ENCODE measurements at regions not wholly inside any gene's neighbourhood (a gene's known extent, or its start where the extent isn't known, plus 50 kb on each side); places are given as distances from the start of the nearest gene placed in this dataset.
"Not testable (repeated sequence)": the region's sequence is repeated elsewhere in the genome, so short reads cannot be mapped to it uniquely, and the experiment has no call there.

GRCh38 chr5:110268985-110269384 is 457.5 kb downstream of the TMEM232 start:
- H3K4me1 ChIP-seq (ENCODE audit: control insufficient read depth, insufficient read depth, low read length) = no peaks in the 10 kb centered on the region
- H3K27ac ChIP-seq (ENCODE audit: low read length) = no peak overlapping the region
- TF ChIP-seq, protein P1, sequence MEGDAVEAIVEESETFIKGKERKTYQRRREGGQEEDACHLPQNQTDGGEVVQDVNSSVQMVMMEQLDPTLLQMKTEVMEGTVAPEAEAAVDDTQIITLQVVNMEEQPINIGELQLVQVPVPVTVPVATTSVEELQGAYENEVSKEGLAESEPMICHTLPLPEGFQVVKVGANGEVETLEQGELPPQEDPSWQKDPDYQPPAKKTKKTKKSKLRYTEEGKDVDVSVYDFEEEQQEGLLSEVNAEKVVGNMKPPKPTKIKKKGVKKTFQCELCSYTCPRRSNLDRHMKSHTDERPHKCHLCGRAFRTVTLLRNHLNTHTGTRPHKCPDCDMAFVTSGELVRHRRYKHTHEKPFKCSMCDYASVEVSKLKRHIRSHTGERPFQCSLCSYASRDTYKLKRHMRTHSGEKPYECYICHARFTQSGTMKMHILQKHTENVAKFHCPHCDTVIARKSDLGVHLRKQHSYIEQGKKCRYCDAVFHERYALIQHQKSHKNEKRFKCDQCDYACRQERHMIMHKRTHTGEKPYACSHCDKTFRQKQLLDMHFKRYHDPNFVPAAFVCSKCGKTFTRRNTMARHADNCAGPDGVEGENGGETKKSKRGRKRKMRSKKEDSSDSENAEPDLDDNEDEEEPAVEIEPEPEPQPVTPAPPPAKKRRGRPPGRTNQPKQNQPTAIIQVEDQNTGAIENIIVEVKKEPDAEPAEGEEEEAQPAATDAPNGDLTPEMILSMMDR (IDR thresholded peaks at IDR 0.05) = no peak
- H3K36me3 Mint-ChIP-seq = no peaks in the 10 kb centered on the region
- H3K27me3 ChIP-seq (ENCODE audit: control insufficient read depth, insufficient read depth, low read length) = no peaks in the 10 kb centered on the region
- no peaks in the 10 kb centered on the region for H3K9me3 ChIP-seq (ENCODE audit: control insufficient read depth, insufficient read depth, low read length)
- H3K4me3 ChIP-seq (ENCODE audit: low read length) = no peak overlapping the region
- H3K9me3 Mint-ChIP-seq = peaks cover 3% of the 10 kb centered on the region in 2 donors
- H3K36me3 ChIP-seq (ENCODE audit: control insufficient read depth, insufficient read depth, low read length) = no peaks in the 10 kb centered on the region
- intact Hi-C loops (cut with micrococcal nuclease) = no loop called here
- H3K4me1 Mint-ChIP-seq = no peaks in the 10 kb centered on the region
- 36% methylated on average over 1 of the region's 1 CpG for WGBS (ENCODE audit: insufficient coverage)
- no peaks in the 10 kb centered on the region for H3K27me3 Mint-ChIP-seq (ENCODE audit: low read depth in 2 of 2)
- H3K27ac Mint-ChIP-seq = no peak overlapping the region
- H3K4me3 Mint-ChIP-seq = no peak overlapping the region
- DNase-seq (no peak), ATAC-seq (no peak)

DNA sequence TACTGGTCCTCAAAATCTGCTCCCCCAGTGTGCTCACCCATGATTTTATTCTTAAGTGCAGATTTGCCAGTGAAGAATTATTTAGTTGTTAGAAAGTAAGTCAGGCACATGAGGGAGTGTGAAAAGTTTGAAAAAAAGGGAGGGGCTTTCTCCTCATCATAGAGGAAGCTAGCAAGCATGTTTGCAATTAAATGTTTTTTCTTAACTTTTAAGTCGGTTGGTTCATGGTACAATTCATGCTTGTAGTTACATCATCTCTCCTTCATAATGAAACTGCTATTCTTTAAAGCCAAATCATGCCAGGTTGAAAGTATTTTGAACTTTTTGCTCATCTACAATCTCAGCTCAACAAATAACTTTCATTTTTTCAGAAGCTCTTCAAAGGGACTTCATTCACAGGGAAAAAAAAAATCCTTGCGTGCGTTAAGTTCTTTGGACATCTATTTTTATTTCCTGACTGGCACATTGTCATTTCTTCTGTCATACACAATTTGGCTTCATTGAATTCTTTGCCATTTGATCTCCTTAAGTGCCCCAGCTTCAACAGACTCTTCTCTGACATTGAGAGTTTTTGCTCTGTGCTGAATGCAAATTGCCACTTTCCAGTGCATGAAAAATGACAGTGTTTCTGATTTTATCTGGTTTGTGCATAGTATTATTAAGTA is 456.9 kb downstream of the TMEM232 start:
- no peak overlapping the region for H3K27ac Mint-ChIP-seq
- intact Hi-C loops (cut with micrococcal nuclease) = no loop called here
- DNase-seq (no peak), ATAC-seq (no peak)
- H3K4me1 Mint-ChIP-seq = no peaks in the 10 kb centered on the region
- H3K36me3 ChIP-seq (ENCODE audit: control insufficient read depth, insufficient read depth, low read length) = no peaks in the 10 kb centered on the region
- no peaks in the 10 kb centered on the region for H3K36me3 Mint-ChIP-seq
- H3K9me3 Mint-ChIP-seq = peaks cover 3 to 6% of the 10 kb centered on the region in 2 donors
- 93% methylated on average over 3 of the region's 3 CpGs for WGBS (ENCODE audit: insufficient coverage)
- no peak overlapping the region for H3K4me3 Mint-ChIP-seq
- no peaks in the 10 kb centered on the region for H3K9me3 ChIP-seq (ENCODE audit: control insufficient read depth, insufficient read depth, low read length)
- no peak overlapping the region for H3K4me3 ChIP-seq (ENCODE audit: low read length)
- H3K4me1 ChIP-seq (ENCODE audit: control insufficient read depth, insufficient read depth, low read length) = no peaks in the 10 kb centered on the region
- TF ChIP-seq, protein P1 (IDR thresholded peaks at IDR 0.05) = no peak
- no peak overlapping the region for H3K27ac ChIP-seq (ENCODE audit: low read length)
- H3K27me3 ChIP-seq (ENCODE audit: control insufficient read depth, insufficient read depth, low read length) = no peaks in the 10 kb centered on the region
- H3K27me3 Mint-ChIP-seq (ENCODE audit: low read depth in 2 of 2) = no peaks in the 10 kb centered on the region

DNA sequence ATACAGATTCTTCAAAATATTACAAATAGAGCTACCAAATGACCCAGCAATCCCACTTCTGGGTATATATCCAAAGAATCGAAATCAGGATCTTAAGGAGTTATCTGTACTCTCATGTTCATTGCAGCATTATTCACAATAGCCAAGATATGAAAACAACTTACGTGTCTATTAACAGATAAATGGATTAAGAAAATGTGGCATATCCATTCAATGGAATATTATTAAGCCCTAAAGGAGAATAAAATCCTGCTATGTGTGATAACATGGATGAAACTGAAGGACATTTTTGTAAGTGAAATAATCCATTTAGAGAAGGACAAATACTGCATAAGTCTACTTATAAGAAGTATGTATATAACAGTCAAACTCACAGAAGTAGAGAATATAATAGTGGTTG is 450.6 kb downstream of the TMEM232 start:
- Histone ChIP-seq H3K9me3 (ENCODE audit: control insufficient read depth, insufficient read depth, low read length) (no peaks in the 10 kb centered on the region), H3K4me1 (ENCODE audit: control insufficient read depth, insufficient read depth, low read length) (no peaks in the 10 kb centered on the region), H3K36me3 (ENCODE audit: control insufficient read depth, insufficient read depth, low read length) (no peaks in the 10 kb centered on the region), H3K4me3 (ENCODE audit: low read length) (no peak overlapping the region), H3K27me3 (ENCODE audit: control insufficient read depth, insufficient read depth, low read length) (no peaks in the 10 kb centered on the region), H3K27ac (ENCODE audit: low read length) (no peak overlapping the region)
- WGBS (ENCODE audit: insufficient coverage) = 83% methylated on average over 1 of the region's 2 CpGs
- no peaks in the 10 kb centered on the region for H3K27me3 Mint-ChIP-seq (ENCODE audit: low read depth in 2 of 2)
- intact Hi-C loops (cut with micrococcal nuclease) = no loop called here
- TF ChIP-seq, protein P1 (IDR thresholded peaks at IDR 0.05) = no peak
- H3K4me1 Mint-ChIP-seq = no peaks in the 10 kb centered on the region
- no peaks in the 10 kb centered on the region for H3K36me3 Mint-ChIP-seq
- H3K4me3 Mint-ChIP-seq = no peak overlapping the region
- DNase-seq = no peak
- ATAC-seq = no peak
- peaks cover 7 to 9% of the 10 kb centered on the region in 2 donors for H3K9me3 Mint-ChIP-seq
- H3K27ac Mint-ChIP-seq = no peak overlapping the region

- H3K4me1 ChIP-seq (ENCODE audit: control insufficient read depth, insufficient read depth, low read length); H3K9me3 ChIP-seq (ENCODE audit: control insufficient read depth, insufficient read depth, low read length); H3K4me3 ChIP-seq (ENCODE audit: low read length); H3K27me3 ChIP-seq (ENCODE audit: control insufficient read depth, insufficient read depth, low read length); H3K4me1 Mint-ChIP-seq; ATAC-seq; intact Hi-C loops (cut with micrococcal nuclease); H3K27ac Mint-ChIP-seq; H3K27me3 Mint-ChIP-seq (ENCODE audit: low read depth in 2 of 2); H3K27ac ChIP-seq (ENCODE audit: low read length); H3K36me3 ChIP-seq (ENCODE audit: control insufficient read depth, insufficient read depth, low read length); H3K4me3 Mint-ChIP-seq; DNase-seq: not testable (repeated sequence)
- Mint-ChIP-seq H3K36me3 (peaks cover 13% of the 10 kb centered on the region), H3K9me3 (peaks cover 13 to 14% of the 10 kb centered on the region in 2 donors)
- WGBS (ENCODE audit: insufficient coverage) = no CpG with 5 or more reads among the region's 1 CpG
Observed at GRCh38 chr5:110278449-110278848, 448.0 kb downstream of the TMEM232 start.

DNA sequence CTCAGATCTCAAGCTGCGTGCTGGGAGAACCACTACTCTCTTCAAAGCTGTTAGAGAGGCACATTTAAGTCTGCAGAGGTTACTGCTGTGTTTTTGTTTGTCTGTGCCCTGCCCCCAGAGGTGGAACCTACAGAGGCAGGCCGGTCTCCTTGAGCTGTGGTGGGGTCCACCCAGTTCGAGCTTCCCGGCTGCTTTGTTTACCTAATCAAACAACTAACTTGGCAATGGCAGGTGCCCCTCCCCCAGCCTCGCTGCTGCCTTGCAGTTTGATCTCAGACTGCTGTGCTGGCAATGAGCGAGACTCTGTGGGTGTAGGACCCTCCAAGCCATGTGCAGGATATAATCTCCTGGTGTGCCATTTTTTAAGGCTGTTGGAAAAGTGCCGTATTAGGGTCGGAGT is 442.4 kb downstream of the TMEM232 start:
- H3K4me1 Mint-ChIP-seq; H3K27ac ChIP-seq (ENCODE audit: low read length); H3K27me3 ChIP-seq (ENCODE audit: control insufficient read depth, insufficient read depth, low read length); H3K27me3 Mint-ChIP-seq (ENCODE audit: low read depth in 2 of 2); H3K4me1 ChIP-seq (ENCODE audit: control insufficient read depth, insufficient read depth, low read length); ATAC-seq; H3K4me3 ChIP-seq (ENCODE audit: low read length); intact Hi-C loops (cut with micrococcal nuclease); H3K9me3 ChIP-seq (ENCODE audit: control insufficient read depth, insufficient read depth, low read length); H3K27ac Mint-ChIP-seq; H3K4me3 Mint-ChIP-seq; H3K36me3 ChIP-seq (ENCODE audit: control insufficient read depth, insufficient read depth, low read length); DNase-seq: not testable (repeated sequence)
- Mint-ChIP-seq H3K36me3 (peaks cover 15% of the 10 kb centered on the region), H3K9me3 (peaks cover 13% of the 10 kb centered on the region in 2 donors)
- WGBS (ENCODE audit: insufficient coverage) = 84% methylated on average over 8 of the region's 8 CpGs

Data from natural killer cell (primary cell).